K562 (cell line): ENCODE measurements at regions not wholly inside any gene's neighbourhood (a gene's known extent, or its start where the extent isn't known, plus 50 kb on each side); places are given as distances from the start of the nearest gene placed in this dataset.

ENCODE experiments used
- ATAC-seq: fragments of 200-7000 bp; cut with Tn5 transposase; 3 replicates; pipeline ENCODE4 v1.9.1; 2020; ENCODE audit warnings: moderate library complexity
- BruUV-seq: library from RNA; stranded (reverse); fragments of 400-500 nt; replicated peaks from 2 replicates; lab custom pipeline; 2021; lab: Mats Ljungman, UMichigan
- CTCF ChIA-PET: fragments of 300-600 bp; formaldehyde crosslinking; extraction: SDS; loops from one replicate; lab custom pipeline; 2021; ENCODE audit warnings: low intra/inter-chr PET ratio; lab: Yijun Ruan, JAX
- POLR2A ChIA-PET: fragments of 300-600, 350-650 bp; sonication (Branson Sonifier 250); formaldehyde crosslinking; extraction: SDS; loops from one replicate; lab custom pipeline; 2021; ENCODE audit warnings: antibody characterized with exemption, inconsistent platforms; lab: Yijun Ruan, JAX
- DNase-seq, 4 experiments: peaks; one replicate each; pipeline versions ENCODE4 v3.0.0 to v3.0.0-alpha.2; 2011 to 2018; ENCODE audit warnings: low spot score in 3 of 4, mixed read lengths in 3 of 4; ENCODE audit errors: extremely low read depth in 1 of 4
- FAIRE-seq: peaks from 2 replicates; lab custom pipeline; 2011; peaks lifted over from hg19 to GRCh38; lab: Jason Lieb, UNC
- H2AFZ ChIP-seq: 2 replicates; pipeline ENCODE4 v1.6.0; 2011; ENCODE audit warnings: low read depth, low read length, control low read depth, inconsistent platforms
- H3K27ac ChIP-seq: fragments of 200-600 bp; 3 replicates; pipeline ENCODE4 v1.8.0; 2011; ENCODE audit warnings: low read depth, mild to moderate bottlenecking, control low read depth, inconsistent platforms, low read length, moderate library complexity, mixed read lengths; ENCODE audit errors: extremely low read depth
- H3K27me3 ChIP-seq, 2 experiments: fragments of 300-600 bp in 1 of 2; 2 replicates in 1 of 2; 3 replicates in 1 of 2; pipeline versions ENCODE4 v1.6.0 to v1.8.0; 2011; ENCODE audit warnings: inconsistent platforms in 2 of 2, low read length in 2 of 2, mild to moderate bottlenecking in 1 of 2, mixed read lengths in 1 of 2, moderate library complexity in 1 of 2; ENCODE audit not compliant: control insufficient read depth in 2 of 2, insufficient read depth in 2 of 2
- H3K36me3 ChIP-seq: fragments of 300-600 bp; 3 replicates; pipeline ENCODE4 v1.8.0; 2011; ENCODE audit warnings: mild to moderate bottlenecking, low read length, inconsistent platforms; ENCODE audit not compliant: control insufficient read depth, insufficient read depth
- H3K4me1 ChIP-seq, 2 experiments: fragments of 200-600 bp in 1 of 2; replicated peaks in 1 of 2; 2 replicates in 1 of 2; 3 replicates in 1 of 2; pipeline versions ENCODE4 v1.5.1 to v1.8.0; 2011; ENCODE audit warnings: inconsistent platforms in 2 of 2, low read length in 2 of 2, mild to moderate bottlenecking in 1 of 2, mixed read lengths in 1 of 2, moderate library complexity in 1 of 2; ENCODE audit not compliant: control insufficient read depth in 2 of 2, insufficient read depth in 2 of 2
- H3K4me2 ChIP-seq: 2 replicates; pipeline ENCODE4 v1.6.1; 2011; ENCODE audit warnings: low read length, control low read depth, inconsistent platforms, mixed read lengths; ENCODE audit not compliant: insufficient read depth
- H3K4me3 ChIP-seq: fragments of 200-600 bp; sonication (generic), shearing (Covaris generic); 2 replicates; pipeline ENCODE4 v1.5.1; 2016; ENCODE audit warnings: control low read depth, inconsistent platforms
- H3K79me2 ChIP-seq: fragments of 200-600 bp; 3 replicates; pipeline ENCODE4 v1.8.0; 2011; ENCODE audit warnings: low read length, inconsistent platforms; ENCODE audit not compliant: control insufficient read depth, insufficient read depth
- H3K9ac ChIP-seq, 2 experiments: 2 replicates each; pipeline versions ENCODE4 v1.6.0 to v1.6.1; 2011; ENCODE audit warnings: low read depth in 2 of 2, low read length in 2 of 2, control low read depth in 1 of 2, inconsistent platforms in 1 of 2, mild to moderate bottlenecking in 1 of 2, mixed read lengths in 1 of 2; ENCODE audit not compliant: insufficient read depth in 1 of 2
- H3K9me1 ChIP-seq: one replicate; pipeline ENCODE4 v1.6.0; 2011; ENCODE audit warnings: inconsistent platforms, mild to moderate bottlenecking, low read length, moderate library complexity; ENCODE audit not compliant: control insufficient read depth, insufficient read depth
- H3K9me3 ChIP-seq: replicated peaks from 2 replicates; pipeline ENCODE4 v1.5.1; 2011; ENCODE audit warnings: low read depth, low read length, inconsistent platforms; ENCODE audit not compliant: control insufficient read depth, insufficient read depth
- H4K20me1 ChIP-seq: replicated peaks from 2 replicates; pipeline ENCODE4 v1.6.1; 2011; ENCODE audit warnings: low read length, inconsistent platforms, mixed read lengths; ENCODE audit not compliant: control insufficient read depth, insufficient read depth
- ARHGAP35 ChIP-seq: fragments of 450-650 bp; IDR thresholded peaks from 2 replicates; pipeline ENCODE4 v1.6.1; 2018; ENCODE audit not compliant: partially characterized antibody
- BMI1 ChIP-seq: fragments of 150-350 bp; IDR thresholded peaks from 2 replicates; pipeline ENCODE4 v1.6.1; 2014; ENCODE audit warnings: low read length
- GABPA ChIP-seq: fragments of 200-800 bp; sonication (Bioruptor generic); conservative IDR thresholded peaks from 2 replicates; pipeline ENCODE4 v1.6.1; 2016; ENCODE audit warnings: low read depth, missing genetic modification characterization, missing compliant biosample characterization
- ILF3 ChIP-seq: fragments of 450-650 bp; IDR thresholded peaks from 2 replicates; pipeline ENCODE4 v1.6.1; 2018; ENCODE audit warnings: antibody characterized with exemption, mild to moderate bottlenecking, moderate library complexity, borderline replicate concordance
- NELFE ChIP-seq: IDR thresholded peaks from 2 replicates; pipeline ENCODE4 v1.6.1; 2011; ENCODE audit warnings: mild to moderate bottlenecking; ENCODE audit not compliant: insufficient read depth, insufficient read length
- PHF8 ChIP-seq: fragments of 200-600 bp; sonication (generic); IDR thresholded peaks from 2 replicates; pipeline ENCODE4 v1.6.1; 2012; ENCODE audit warnings: mixed run types, mild to moderate bottlenecking, inconsistent platforms, low read length, moderate library complexity, borderline replicate concordance
- PREB ChIP-seq: sonication (generic); formaldehyde crosslinking; IDR thresholded peaks from 2 replicates; pipeline ENCODE4 v1.8.1; 2023; ENCODE audit warnings: mild to moderate bottlenecking, missing genetic modification reagents
- RBM17 ChIP-seq: fragments of 200-400 bp; formaldehyde crosslinking; IDR thresholded peaks from 2 replicates; pipeline ENCODE4 v1.6.1; 2017; ENCODE audit warnings: low read depth, mild to moderate bottlenecking, low read length, borderline replicate concordance
- RUNX1 ChIP-seq: sonication (generic); IDR thresholded peaks from 2 replicates; pipeline ENCODE4 v1.6.1; 2016; ENCODE audit warnings: antibody characterized with exemption, low read depth
- SMAD2 ChIP-seq: fragments of 150-350 bp; IDR thresholded peaks from 2 replicates; pipeline ENCODE4 v1.6.1; 2014; ENCODE audit warnings: low read depth, mild to moderate bottlenecking, low read length
- TAF1 ChIP-seq: IDR thresholded peaks from 2 replicates; pipeline ENCODE4 v1.6.1; 2011; ENCODE audit warnings: mild to moderate bottlenecking, low read length, moderate library complexity; ENCODE audit not compliant: insufficient read depth, control insufficient read depth, severe bottlenecking; ENCODE audit errors: extremely low read depth
- XRCC4 ChIP-seq: IDR thresholded peaks from one replicate; pipeline ENCODE4 v1.6.1; 2011; ENCODE audit not compliant: insufficient read depth, insufficient read length; ENCODE audit errors: extremely low read depth
- ZBTB33 ChIP-seq: sonication (generic); formaldehyde crosslinking; IDR thresholded peaks from 2 replicates; pipeline ENCODE4 v1.8.1; 2023; ENCODE audit warnings: mild to moderate bottlenecking, missing genetic modification reagents
- ZBTB5 ChIP-seq: fragments of 450-650 bp; IDR thresholded peaks from 2 replicates; pipeline ENCODE4 v1.6.1; 2017; ENCODE audit warnings: antibody characterized with exemption
- ZC3H8 ChIP-seq: fragments of 450-650 bp; IDR thresholded peaks from 2 replicates; pipeline ENCODE4 v1.6.1; 2017
- ZFP36 ChIP-seq: fragments of 150-350 bp; IDR thresholded peaks from 2 replicates; pipeline ENCODE4 v1.6.1; 2018; ENCODE audit warnings: low read length, low read depth; ENCODE audit not compliant: partially characterized antibody
- WGBS: fragments of 100-300 bp; shearing (Covaris generic); methylation state at CpG from one replicate; pipeline ENCODE4 v1.1.6; 2016; ENCODE audit warnings: low coverage, mixed read lengths; ENCODE audit not compliant: insufficient coverage; ENCODE audit errors: missing lambda C conversion rate; 5-methylcytosine and 5-hydroxymethylcytosine counted together
- in situ Hi-C: fragments of 300-500 bp; cut with MboI; formaldehyde crosslinking; loops from 4 replicates; pipeline ENCODE4 v1.15.0; 2018; ENCODE audit warnings: inconsistent platforms, mixed read lengths
- intact Hi-C: fragments of 100-400 bp; cut with micrococcal nuclease; formaldehyde crosslinking; loops from 2 replicates; pipeline ENCODE4 v1.14.2; 2022

GRCh38 chrX:68898598-68898997 is 69.8 kb downstream of the EFNB1 start:
- no peak for TF ChIP-seq PHF8
- no peak for TF ChIP-seq ILF3
- no peak for TF ChIP-seq TAF1
- TF ChIP-seq PREB (CRISPR knock-in tag): no peak
- TF ChIP-seq BMI1: no peak
- TF ChIP-seq ZBTB33 (CRISPR knock-in tag): no peak
- no peak for TF ChIP-seq RBM17
- TF ChIP-seq ZBTB5: no peak
- no peak for TF ChIP-seq GABPA
- no peak for TF ChIP-seq NELFE
- TF ChIP-seq ZFP36: no peak
- TF ChIP-seq ZC3H8: no peak
- no peak for TF ChIP-seq ARHGAP35
- TF ChIP-seq SMAD2: no peak
- TF ChIP-seq RUNX1: no peak
- no peak for TF ChIP-seq XRCC4
- TF ChIP-seq, all 486 proteins: peak for 0
- ChIA-PET CTCF (no interaction called here), POLR2A (no interaction called here)
- H4K20me1 ChIP-seq: no peaks in the 10 kb centered on the region
- H3K4me3 ChIP-seq: no peak overlapping the region
- no peaks in the 10 kb centered on the region for H3K9me3 ChIP-seq
- no peaks in the 10 kb centered on the region for H3K36me3 ChIP-seq
- peaks cover 4 to 30% of the 10 kb centered on the region in 2 experiments; a peak in 4 of 5 replicates for H3K4me1 ChIP-seq
- intact Hi-C loops (no loop called here), in situ Hi-C loops (no loop called here)
- no peak for FAIRE-seq
- no TSS peak for BruUV-seq
- no peak overlapping the region for H3K9ac ChIP-seq
- no peak for DNase-seq
- H3K27me3 ChIP-seq: no peaks in the 10 kb centered on the region
- no peaks in the 10 kb centered on the region for H3K79me2 ChIP-seq
- H3K4me2 ChIP-seq: no peak overlapping the region
- no peak for ATAC-seq
- WGBS: 13% methylated on average over 3 of the region's 8 CpGs
- H2AFZ ChIP-seq: no peak overlapping the region
- H3K9me1 ChIP-seq: no peaks in the 10 kb centered on the region
- H3K27ac ChIP-seq: no peak overlapping the region
